ENCODE measurements at regions not wholly inside any gene's neighbourhood (a gene's known extent, or its start where the extent isn't known, plus 50 kb on each side); places are given as distances from the start of the nearest gene placed in this dataset.

DNA sequence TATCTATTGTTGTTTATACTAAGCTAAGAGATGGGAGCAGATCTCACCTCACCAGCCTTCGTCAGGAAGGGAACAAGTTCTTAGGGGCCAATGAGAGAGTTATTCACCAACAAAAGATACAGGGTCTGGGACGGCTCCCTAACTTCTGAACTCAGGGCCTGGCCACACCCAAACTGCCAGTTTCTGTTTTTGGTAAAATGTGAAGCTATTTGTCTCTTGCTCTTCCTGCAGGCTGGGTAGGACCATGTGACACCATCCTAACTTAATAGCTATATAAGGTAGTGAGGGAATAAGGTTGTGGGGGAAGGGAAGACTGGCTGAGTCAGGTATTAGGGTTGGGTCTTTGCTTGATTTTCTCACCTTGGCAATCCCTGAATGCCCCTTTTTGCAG is 480.5 kb downstream of the KDM4C start:
- DNase-seq (ENCODE audit: low read depth), result no peak

DNA sequence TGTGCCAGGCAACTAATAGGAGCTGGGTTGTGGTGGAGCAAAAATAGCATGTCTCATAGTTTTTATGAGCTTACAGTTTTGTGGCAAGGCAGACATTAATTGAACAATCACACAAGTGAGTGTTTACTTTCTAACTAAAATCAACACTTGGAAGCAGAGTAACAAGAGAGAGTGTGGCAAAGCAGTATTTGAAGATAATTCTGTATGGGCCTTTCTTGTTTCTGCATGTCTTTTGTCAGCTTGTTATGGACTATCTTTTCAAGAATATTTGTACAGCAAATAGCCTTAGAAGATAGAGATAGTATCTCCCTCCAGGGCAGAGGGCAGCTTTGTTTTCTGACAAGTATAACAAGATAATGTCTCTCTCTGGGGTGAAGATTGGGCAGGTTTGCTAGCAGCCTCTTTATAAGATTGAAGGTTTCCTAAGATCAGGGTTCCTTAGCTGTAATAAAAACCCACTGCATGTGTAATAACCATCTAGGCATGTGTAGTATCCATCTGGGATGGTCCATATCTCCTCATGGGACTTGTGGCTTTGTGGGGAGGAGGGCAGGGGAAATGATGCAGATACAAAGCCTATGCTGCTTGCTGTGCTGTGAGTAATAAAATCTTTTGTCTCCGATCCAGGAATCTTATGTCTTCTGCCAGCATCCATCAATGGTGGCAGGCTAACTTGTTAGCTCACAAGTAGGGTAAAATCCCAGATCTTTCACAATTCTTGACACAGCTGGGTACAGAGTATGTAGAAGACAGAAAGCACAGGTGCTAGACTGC is 479.9 kb downstream of the KDM4C start:
- DNase-seq (ENCODE audit: low read depth), result peak; percentile 59

- no peak for DNase-seq (ENCODE audit: low read depth)
Observed at GRCh38 chr9:7236186-7236585, 478.4 kb downstream of the KDM4C start.

- DNase-seq (ENCODE audit: low read depth), result no peak
Observed at GRCh38 chr9:7234144-7234543, 476.4 kb downstream of the KDM4C start.

- no peak for DNase-seq (ENCODE audit: low read depth)
Observed at GRCh38 chr9:7229571-7229970, 471.8 kb downstream of the KDM4C start.

GRCh38 chr9:7228726-7229125 is 471.0 kb downstream of the KDM4C start:
- no peak for DNase-seq (ENCODE audit: low read depth)

DNA sequence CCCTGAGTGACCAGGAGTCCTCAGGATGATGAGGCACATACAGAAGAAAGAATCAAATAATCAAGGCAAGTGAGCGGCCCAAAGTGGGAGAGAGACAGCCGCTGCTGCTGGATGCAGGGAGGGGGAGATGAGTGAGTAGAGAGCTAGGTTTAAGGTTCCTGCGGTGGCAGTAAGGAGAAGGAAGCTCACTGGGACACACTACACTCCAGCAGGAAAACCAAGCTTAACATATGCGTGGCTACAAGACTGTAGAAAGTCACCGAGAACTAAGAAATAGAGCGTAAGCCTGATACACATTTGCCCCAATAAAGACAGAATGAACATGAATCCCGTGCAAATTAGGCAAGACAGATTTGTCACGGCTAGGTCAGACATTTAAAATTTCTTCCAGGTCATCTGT is 470.2 kb downstream of the KDM4C start:
- DNase-seq (ENCODE audit: low read depth), result no peak

- no peak for DNase-seq (ENCODE audit: low read depth)
Observed at GRCh38 chr9:7226007-7226640, 468.4 kb downstream of the KDM4C start.
